ENCODE measurements at regions not wholly inside any gene's neighbourhood (a gene's known extent, or its start where the extent isn't known, plus 50 kb on each side); places are given as distances from the start of the nearest gene placed in this dataset.

DNA sequence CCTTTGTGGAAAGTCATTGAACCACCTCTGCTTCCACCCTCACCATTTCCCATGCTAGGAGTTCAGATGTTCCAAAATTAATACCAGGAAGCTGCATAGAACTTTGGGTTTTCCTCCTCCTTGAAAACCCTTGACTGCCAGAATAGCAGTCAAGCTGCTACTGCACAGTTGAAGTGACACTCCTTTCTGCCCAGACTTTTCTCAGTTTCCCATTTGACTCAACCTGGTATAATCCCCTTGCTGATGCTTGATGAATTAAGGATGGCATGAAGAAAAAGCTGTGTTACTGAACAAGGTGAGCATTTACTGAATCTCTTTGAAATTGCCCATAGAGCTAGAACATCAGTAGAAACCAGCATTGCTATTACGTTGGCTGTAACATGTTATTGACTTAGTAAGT, 286.0 kb downstream of the EDEM1 start:
- no peak overlapping the region for H3K4me3 ChIP-seq
- TF ChIP-seq, protein P1, sequence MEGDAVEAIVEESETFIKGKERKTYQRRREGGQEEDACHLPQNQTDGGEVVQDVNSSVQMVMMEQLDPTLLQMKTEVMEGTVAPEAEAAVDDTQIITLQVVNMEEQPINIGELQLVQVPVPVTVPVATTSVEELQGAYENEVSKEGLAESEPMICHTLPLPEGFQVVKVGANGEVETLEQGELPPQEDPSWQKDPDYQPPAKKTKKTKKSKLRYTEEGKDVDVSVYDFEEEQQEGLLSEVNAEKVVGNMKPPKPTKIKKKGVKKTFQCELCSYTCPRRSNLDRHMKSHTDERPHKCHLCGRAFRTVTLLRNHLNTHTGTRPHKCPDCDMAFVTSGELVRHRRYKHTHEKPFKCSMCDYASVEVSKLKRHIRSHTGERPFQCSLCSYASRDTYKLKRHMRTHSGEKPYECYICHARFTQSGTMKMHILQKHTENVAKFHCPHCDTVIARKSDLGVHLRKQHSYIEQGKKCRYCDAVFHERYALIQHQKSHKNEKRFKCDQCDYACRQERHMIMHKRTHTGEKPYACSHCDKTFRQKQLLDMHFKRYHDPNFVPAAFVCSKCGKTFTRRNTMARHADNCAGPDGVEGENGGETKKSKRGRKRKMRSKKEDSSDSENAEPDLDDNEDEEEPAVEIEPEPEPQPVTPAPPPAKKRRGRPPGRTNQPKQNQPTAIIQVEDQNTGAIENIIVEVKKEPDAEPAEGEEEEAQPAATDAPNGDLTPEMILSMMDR (IDR thresholded peaks at IDR 0.05): no peak
- TF ChIP-seq POLR2A (IDR thresholded peaks at IDR 0.05) (no peak), EP300 (IDR thresholded peaks at IDR 0.05) (no peak)
- no peak for DNase-seq (ENCODE audit: low spot score in 2 of 2)
- no peak overlapping the region for H3K27ac ChIP-seq
- no peaks in the 10 kb centered on the region for H3K9me3 ChIP-seq
- WGBS, 2 donors: 73 to 86% methylated on average over 1 of the region's 1 CpG
- no peaks in the 10 kb centered on the region for H3K4me1 ChIP-seq
- H3K36me3 ChIP-seq: no peaks in the 10 kb centered on the region
- H3K27me3 ChIP-seq: no peaks in the 10 kb centered on the region

DNA sequence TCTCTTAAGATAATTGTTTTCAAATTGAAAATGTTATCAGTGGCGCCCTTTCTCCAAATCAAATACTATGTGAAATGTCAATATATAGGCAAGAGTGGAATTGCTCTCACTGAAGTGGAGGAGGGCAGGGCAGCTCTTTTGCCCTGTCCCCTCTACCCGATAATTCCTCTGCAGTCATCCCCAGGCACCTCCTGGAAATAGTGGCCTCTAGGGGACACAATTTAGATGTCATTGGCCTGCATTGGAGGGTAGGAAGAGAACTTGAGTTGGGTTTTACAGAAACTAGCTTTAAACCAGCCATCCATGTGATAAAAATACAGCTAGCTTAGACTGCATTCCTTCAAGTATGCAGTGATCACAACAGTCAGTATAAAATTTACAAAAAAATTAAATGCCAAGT, 288.9 kb downstream of the EDEM1 start:
- Histone ChIP-seq H3K9me3 (no peaks in the 10 kb centered on the region), H3K4me1 (no peaks in the 10 kb centered on the region), H3K27ac (no peak overlapping the region), H3K27me3 (no peaks in the 10 kb centered on the region), H3K4me3 (no peak overlapping the region), H3K36me3 (no peaks in the 10 kb centered on the region)
- TF ChIP-seq EP300 (IDR thresholded peaks at IDR 0.05) (no peak), POLR2A (IDR thresholded peaks at IDR 0.05) (no peak)
- TF ChIP-seq, protein P1 (IDR thresholded peaks at IDR 0.05): no peak
- DNase-seq (ENCODE audit: low spot score in 2 of 2): no peak
- WGBS, 2 donors: 79 to 95% methylated on average over 2 of the region's 2 CpGs

GRCh38 chr3:5479229-5479799, 291.8 kb downstream of the EDEM1 start:
- no peak for DNase-seq (ENCODE audit: low spot score in 2 of 2)
- 94% methylated on average over 2 of the region's 2 CpGs for WGBS, 2 donors
- Histone ChIP-seq H3K36me3 (no peaks in the 10 kb centered on the region), H3K4me3 (no peak overlapping the region), H3K27ac (no peak overlapping the region), H3K27me3 (no peaks in the 10 kb centered on the region), H3K4me1 (no peaks in the 10 kb centered on the region), H3K9me3 (no peaks in the 10 kb centered on the region)
- TF ChIP-seq POLR2A (IDR thresholded peaks at IDR 0.05) (no peak), EP300 (IDR thresholded peaks at IDR 0.05) (no peak)
- TF ChIP-seq, protein P1 (IDR thresholded peaks at IDR 0.05): no peak

GRCh38 chr3:5480190-5480589, 292.7 kb downstream of the EDEM1 start:
- Histone ChIP-seq H3K27ac (no peak overlapping the region), H3K27me3 (no peaks in the 10 kb centered on the region), H3K36me3 (no peaks in the 10 kb centered on the region), H3K9me3 (no peaks in the 10 kb centered on the region), H3K4me3 (no peak overlapping the region), H3K4me1 (no peaks in the 10 kb centered on the region)
- no peak for DNase-seq (ENCODE audit: low spot score in 2 of 2)
- TF ChIP-seq EP300 (IDR thresholded peaks at IDR 0.05) (no peak), POLR2A (IDR thresholded peaks at IDR 0.05) (no peak)
- TF ChIP-seq, protein P1 (IDR thresholded peaks at IDR 0.05): no peak
- WGBS, 2 donors: 92% methylated on average over 8 of the region's 8 CpGs

DNA sequence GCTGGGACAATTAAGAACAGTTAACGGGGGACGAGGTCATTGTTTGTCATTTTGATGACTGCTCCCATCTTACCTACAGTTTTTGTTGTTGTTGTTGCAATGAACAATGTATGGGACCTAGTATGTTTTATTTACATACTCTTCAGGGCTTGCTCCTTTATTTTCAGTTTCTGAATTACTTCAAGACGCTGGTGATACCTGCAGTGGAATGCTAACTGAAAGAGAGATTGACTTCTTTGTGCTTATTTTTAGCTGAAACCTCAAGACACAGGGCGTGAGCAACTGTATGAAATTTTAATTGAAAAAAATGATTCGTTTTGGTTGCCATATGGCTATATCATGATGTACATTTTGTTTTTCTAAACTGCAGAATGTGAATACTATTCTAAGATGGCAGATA, 297.9 kb downstream of the EDEM1 start:
- H3K4me3 ChIP-seq: no peak overlapping the region
- 82 to 83% methylated on average over 5 of the region's 5 CpGs for WGBS, 2 donors
- no peaks in the 10 kb centered on the region for H3K27me3 ChIP-seq
- TF ChIP-seq EP300 (IDR thresholded peaks at IDR 0.05): no peak
- TF ChIP-seq, protein P1 (IDR thresholded peaks at IDR 0.05): no peak
- TF ChIP-seq POLR2A (IDR thresholded peaks at IDR 0.05): no peak
- no peaks in the 10 kb centered on the region for H3K9me3 ChIP-seq
- H3K27ac ChIP-seq: no peak overlapping the region
- DNase-seq (ENCODE audit: low spot score in 2 of 2): no peak
- H3K36me3 ChIP-seq: no peaks in the 10 kb centered on the region
- no peaks in the 10 kb centered on the region for H3K4me1 ChIP-seq
